NCI-H1092 (cell line): ENCODE measurements at regions not wholly inside any gene's neighbourhood (a gene's known extent, or its start where the extent isn't known, plus 50 kb on each side); places are given as distances from the start of the nearest gene placed in this dataset.
"Not testable (repeated sequence)": the region's sequence is repeated elsewhere in the genome, so short reads cannot be mapped to it uniquely, and the experiment has no call there.

Experiments
- DNase-seq: peaks from one replicate; lab custom pipeline; 2025; lab: John Stamatoyannopoulos, UW

DNA sequence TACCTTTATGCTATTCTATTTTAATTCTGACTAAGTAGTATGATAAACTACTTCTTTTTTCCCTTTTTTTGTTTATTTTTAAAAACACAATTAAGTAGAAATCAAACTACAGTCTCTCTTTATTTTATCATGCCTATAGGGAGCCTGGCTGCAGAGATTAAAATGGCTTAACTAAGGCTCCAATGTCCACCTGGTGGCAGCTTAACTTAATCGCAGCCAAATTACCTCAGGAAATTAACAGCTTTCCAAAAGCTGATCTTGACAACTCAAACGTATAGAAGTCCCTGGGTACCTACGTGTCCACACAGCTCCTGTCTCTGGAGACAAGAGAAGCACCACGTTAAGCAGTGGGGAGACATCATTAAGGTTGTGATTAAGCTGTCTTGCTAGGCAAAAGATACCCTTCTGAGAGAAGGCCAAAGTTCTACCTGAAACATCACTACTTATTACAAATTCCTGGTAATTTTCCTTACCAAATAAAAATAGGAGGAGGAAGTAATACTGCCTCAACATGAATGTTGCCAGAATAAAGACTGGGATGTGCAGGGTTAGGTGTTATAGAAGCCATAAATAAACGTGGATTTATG lies 63.2 kb upstream of the SNX19 start:
- DNase-seq: no peak

DNA sequence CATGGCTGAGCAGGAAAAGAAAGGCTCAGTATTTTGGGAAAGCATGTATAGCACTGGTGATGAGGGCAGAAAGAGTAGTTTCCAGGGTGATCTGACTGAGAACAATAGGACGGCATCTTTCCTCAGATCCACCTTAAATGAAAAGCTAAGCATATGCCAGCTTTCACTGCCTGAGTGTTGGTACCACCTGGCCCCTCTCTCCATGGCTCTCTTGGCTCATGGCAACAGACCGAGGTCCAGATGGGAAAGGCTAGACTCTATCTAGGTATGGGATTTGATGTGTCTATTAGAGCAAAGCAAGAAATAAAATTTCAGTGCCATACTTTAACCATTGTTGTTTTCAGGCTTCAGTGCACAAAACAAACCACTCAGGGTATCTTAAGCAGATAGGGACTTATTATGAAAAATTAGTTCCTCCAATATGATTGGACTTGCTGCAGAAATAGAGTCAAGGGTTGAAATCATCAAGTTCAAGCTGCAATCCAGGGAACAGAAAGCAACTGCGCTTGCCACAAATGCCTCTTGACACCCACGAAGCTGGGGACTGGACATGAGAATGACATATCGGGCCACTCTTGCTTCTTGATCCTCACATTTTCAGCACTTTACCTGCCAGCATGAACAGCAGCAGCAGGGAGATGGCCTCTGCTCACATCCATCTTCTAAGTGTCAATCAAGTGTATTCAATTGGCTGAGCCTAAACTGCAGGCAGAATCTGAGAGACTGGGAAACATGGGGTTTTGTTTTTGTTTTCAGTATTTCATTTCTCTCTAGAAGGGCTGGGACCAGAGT lies 64.0 kb upstream of the SNX19 start:
- no peak for DNase-seq

DNA sequence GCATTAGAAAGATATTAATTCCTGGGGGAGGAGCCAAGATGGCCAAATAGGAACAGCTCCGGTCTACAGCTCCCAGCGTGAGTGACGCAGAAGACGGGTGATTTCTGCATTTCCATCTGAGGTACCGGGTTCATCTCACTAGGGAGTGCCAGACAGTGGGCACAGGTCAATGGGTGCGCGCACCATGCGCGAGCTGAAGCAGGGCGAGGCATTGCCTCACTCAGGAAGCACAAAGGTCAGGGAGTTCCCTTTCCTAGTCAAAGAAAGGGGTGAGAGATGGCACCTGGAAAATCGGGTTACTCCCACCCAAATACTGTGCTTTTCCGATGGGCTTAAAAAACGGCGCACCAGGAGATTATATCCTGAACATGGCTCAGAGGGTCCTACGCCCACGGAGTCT lies 68.0 kb upstream of the SNX19 start:
- not testable (repeated sequence) for DNase-seq

DNA sequence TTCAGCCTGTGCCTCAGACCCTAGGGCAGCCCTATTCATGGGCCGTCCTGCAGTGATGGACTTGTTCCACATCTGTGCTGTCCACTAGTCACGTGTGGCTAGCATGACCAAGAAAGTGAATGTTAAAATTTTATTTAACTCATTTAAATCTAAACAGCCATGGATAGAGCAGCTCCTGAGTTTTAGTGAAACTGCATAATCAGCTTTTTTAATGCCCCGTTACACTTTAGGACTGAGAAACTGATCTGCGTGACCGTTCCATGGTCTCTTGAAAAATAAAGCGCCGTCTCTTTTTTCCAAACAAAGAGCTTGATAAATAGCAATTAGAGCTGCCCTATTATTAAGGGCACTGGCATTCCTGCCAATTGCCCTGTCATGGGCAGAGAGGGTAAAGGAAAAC lies 76.5 kb upstream of the SNX19 start:
- no peak for DNase-seq

DNA sequence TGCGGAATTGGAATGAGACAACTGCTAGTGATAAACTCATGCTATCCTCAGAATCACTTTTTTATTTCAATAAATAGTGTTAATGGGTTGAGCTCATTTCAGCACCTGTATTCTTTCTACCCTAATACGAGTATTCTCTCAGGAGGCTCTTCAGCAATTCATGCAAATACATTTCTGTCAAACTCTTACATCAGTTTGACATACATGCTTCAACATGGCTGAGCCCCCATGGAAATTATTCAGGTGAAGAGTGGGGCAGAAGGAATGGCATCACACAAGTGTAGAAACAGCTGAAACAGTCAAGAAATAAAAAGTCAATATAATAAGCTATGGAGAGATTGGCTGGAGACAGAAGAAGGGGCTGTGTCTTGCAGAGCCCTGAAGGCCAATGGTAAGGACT lies 77.8 kb upstream of the SNX19 start:
- DNase-seq: no peak

DNA sequence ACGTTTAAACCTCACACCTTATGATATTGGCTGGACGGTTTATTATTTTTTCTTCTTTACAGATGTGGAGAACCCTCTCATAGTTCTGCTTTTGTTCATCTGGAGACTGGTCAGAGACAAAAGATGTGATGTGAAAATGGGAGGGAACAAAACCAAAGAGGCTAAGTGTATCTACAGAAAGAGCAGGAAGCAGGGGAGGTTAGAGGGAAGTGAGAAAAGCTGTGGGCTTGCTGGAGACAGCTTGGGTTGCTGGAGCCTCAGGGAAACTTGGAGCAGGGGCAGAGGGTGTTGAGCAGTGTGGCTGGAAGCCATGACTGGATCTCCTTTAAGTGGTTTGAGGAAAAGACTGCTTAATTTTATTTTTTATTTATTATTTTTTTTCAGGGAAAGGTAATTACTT lies 79.0 kb upstream of the SNX19 start:
- DNase-seq: no peak

DNA sequence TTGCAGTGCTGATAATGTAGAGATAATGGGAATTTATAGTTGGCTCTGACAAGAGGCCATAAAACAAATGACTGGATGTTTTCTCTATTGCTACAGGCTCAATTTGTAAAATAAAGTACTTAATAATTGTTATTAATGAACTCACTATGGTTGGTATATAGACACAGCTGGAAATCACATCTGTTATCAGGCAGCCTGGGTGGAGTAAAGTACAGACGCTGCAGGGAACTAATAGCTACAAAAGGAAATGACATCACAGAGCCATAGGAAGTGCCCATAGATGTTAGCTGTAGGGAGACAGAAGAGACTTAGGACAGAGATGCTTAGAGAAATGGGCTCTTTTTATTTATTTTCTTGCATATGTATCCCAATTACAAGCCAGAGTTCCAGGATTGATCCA lies 81.0 kb upstream of the SNX19 start:
- no peak for DNase-seq

DNA sequence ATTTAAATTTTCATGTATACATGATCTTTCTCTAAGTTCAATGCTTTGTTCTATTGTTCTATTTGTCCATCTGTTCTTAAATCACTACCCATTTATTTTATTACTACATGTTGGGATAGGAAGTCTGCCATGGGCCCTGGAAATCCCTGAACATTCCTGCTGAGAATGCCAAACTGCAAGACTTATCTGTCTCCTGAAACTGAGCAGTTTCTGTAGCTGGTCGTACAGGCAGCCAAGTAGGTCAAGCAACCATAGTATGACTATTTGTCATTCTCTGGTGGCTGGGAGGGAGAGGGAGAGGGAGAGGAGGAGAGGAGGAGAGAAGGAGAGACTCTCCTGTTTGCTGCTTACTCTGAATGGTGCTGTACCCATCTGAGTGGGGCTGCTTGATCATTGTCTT lies 82.8 kb upstream of the SNX19 start:
- no peak for DNase-seq

DNA sequence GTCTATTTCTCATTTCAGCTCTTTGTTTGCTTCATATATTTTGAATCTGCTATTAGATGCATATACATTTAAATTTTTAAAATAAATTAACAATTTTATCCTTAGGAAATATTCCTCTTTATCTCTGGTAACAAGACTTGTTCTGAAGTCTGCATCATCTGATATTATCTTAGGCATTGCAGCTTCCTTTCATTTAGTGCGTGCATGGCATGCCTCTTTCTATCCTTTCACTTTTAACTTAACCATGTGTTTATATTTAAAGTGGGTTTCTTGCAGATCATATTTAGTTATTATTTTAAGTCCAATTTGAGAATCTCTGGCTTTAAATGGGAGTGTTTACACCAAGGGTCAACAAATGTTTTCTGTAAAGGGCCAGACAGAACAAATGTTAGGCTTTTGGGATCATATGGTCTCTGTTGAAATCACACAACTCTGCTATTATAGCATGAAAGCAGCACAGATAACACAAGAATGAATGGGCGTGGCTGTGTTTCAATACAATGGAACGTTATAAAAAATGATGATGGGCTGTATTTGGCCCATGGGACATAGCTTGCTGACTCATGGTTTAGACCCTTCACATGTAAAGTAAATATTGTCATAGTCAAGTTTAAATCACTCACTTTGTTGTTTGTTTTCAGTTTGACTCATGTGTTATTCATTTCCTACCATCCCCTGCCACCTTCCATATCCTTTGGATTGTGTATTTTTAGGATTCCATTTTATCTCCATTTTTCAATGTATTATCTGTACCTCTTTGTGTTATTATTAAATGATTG lies 83.9 kb upstream of the SNX19 start:
- DNase-seq: no peak

DNA sequence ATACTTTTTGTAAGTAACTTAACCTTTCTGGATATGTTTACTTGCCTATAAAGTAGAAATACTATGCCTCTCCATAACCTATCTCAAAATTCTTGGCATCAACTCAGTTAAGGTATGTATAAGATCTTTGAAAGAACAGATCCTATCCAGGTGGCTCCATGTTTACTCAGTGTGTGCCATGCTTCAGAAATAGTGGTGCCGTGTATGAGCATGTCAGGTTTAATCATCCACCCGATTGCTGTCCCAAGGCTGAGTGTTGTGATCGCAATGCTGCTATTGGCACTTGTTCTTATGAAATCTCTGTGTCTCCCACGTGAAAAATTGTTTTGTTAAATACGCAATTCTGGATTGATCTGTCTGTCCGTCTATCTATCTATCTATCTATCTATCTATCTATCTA lies 85.9 kb upstream of the SNX19 start:
- no peak for DNase-seq

DNA sequence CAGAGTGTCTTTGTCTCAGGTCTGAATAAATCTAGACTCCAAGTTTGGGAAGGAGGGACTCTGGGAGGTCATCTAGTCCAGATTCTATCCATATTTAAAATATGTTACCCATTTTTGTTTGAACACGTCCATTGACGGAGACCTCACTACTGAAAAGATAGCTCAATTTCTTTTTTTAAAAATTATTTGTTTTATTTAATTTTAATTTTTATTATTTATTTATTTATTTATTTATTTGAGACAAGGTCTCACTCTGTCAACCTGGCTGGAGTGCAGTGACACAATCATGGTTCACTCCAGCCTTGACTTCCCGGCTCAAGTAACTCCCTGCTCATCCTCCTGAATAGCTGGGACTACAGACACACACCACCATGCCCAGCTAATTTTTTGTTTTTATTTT lies 89.5 kb upstream of the SNX19 start:
- DNase-seq: no peak

DNA sequence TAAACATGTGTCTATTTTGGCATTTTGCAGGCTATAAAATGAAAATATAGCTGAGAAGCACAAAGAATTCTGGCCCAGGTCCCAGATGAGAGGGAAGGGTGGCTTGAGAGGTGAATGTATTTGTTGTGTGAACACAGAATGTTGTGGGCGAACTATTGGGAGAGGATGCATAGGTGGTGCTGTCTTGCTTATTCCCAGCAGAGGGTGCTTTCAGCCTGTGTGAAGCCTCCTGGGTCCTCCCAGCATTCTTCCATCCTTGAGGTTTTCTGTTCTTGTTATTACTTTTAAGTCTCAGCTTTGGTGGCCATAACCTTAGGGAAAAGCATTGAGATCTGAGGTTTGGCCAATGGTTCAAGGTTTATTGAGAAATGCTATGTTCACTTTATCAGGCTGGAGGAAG lies 108.7 kb upstream of the SNX19 start:
- DNase-seq: no peak

DNA sequence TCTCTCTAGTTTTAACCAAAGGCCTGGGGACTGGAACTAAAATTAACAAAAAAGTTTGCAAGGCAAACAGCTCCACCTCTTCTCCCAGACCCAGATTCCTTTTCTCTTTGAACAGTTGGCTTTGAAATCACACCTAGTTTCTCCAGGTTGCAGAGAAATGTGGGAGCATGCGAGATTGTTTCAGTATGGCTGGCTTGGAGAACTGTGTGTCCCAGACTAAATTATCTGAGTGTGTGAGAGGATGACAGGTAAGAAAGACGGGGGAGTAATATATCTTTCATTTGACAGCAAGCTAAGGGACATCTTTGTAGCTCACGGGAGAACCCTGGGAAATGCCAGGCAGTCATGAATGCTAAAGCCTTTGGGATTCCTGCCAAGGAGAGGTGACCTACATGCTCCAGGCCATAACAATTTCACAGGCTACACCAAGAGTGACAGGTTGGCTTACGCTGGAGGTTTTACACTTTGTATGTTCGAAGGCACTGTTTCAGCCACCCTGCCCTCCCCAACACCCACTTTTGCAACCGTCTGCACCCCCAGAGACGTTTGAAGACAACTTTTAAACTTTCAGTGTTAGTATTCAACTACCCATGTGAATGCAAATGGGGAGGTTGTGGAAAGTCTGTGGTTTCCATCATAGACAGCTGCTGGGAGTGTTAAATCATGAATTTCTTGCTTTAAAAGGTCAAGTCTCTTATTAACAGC lies 109.3 kb upstream of the SNX19 start:
- DNase-seq: no peak

DNA sequence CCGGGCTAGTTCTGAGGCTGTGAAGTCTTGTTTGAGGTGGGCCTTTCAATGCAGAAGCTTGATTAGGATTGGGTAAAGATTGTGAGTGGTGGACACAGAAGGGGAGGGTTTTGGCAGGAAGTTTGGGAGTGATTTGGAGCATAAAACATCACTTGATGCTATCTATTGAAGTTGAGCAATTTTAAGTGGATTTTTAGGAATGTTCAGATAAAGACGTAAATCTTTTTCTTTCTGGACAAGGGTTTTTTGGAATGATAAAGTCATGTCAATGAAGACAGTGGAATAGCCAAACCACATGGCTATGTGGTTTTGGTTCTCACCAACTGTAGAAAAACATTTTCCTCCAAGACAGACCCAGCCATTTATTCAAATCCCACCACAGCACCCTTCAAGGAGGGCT lies 111.2 kb upstream of the SNX19 start:
- DNase-seq: no peak

DNA sequence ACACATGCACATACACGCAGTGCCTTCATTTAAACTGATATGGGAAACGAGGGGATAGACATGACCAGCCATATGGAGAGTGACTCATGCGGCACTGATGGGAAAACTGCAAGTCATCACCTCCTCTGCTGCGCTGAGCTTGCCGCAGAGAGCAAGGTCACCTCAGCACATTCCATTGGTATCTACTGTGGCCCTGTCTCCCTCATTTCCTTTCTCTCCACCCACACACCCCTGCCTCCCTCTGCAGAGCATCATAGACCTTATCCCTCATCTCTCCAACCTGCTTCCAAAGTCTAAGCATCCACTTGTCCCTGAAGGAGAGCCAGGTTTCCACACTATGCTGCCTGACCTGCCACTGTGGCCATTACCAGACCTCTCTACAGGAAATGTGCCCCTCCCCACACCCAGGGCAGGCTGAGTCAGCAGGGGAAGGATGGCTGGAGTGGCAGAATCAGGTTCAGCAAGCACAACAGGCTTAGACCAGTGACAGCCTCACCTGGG lies 116.9 kb upstream of the SNX19 start:
- DNase-seq: no peak

DNA sequence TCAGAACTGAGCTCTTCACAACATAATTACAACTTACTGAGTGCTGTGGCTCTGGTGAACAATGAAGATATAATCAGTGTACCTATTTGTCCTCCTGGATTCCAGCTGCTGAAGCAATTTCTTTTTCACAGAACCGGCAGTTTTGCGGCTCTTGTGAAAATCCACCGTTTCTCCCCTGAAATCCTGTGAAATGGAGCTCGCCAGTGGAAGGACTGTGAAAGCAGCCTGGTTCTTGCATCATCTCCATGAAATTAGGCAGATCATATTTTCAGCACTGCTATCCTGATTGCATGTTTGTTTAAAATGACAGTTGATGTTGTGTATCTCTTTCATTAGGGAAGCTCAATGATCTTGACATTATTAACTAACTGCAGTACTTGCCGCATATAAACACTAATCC lies 120.2 kb upstream of the SNX19 start:
- DNase-seq: no peak

DNA sequence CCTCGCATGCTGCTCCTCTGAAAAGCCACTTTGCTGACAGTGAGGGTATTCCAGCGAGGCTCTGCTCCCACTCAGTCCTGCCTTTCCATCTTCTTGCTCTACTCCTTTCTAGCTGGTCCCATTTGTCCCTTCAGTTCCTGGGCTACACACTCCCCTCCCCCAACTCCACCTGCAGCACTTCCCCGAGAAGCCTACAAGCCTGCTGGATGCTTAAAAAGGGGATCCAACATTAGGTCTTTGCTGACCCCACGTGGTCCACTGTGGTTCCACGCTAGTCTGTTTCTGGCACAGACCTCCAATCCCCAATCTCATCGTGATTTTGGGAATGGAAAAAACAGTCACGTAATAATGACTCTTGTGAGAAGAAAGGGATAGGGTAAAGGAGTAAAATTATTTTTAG lies 121.6 kb upstream of the SNX19 start:
- DNase-seq: no peak

DNA sequence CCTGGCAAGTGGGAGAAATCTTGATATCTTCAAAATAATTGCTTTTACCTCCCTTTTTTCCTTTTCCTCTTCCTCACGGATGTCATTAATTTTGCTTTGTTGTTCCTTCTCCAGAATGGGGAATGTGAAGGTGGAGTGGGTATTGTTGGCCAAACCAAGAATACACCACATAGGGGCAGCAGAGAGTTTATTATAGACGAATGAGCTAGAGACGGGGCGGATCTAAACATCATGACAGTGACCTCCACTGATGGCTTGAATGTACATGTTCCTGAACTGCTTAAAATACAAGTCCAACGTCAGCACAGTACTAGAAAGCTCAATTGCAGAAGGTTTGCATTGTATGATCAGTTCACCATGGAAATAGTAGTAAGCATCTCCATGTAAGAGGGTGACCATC lies 122.3 kb upstream of the SNX19 start:
- no peak for DNase-seq

DNA sequence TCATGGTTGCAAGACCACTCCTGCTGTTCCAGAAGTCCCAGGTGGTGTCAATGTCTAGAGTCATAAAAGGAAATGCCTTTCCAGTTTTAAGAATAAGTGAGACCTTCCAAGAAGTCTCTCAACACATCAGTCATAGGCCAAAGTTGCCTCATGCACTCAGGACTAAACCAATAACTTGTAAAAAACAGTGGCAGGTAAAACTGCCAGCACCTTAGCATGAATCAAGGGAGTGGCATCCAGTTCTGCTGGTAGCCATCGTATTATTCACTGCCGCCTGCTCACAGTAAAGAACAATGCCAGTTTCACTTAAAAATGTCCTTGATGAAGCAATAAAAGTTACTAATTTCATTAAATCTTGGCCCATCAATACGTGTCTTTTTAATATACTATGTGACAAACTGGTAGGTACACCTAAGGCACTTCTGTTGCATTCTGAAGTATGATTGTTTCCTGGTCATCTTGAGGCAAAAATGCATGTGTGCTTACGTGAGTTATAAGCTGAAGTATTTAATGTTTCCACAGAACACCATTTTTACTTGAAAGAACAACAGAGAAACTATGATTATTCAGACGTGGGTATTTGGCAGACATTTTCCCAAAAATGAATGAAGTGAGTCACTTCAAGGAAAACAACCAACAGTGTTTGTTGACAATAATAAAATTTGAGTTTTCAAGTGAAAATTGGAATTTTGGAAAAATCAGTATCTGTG lies 125.2 kb upstream of the SNX19 start:
- DNase-seq: no peak

DNA sequence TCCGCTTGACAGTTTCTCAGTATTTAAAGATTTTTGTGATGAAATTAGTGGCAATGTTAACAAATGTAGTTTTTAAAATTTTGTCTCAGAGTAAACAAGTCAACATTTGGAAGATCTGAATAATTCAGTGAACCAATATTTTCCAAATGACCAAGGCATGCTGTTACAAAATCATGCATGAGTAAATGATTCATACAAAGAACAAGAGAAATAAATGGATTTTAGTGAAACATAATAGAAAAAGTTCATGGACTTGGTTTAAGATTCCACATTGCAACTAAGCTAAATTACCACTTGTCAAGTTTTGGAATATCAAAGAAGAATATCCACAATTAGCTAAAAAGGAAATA lies 125.7 kb upstream of the SNX19 start:
- DNase-seq: no peak

DNA sequence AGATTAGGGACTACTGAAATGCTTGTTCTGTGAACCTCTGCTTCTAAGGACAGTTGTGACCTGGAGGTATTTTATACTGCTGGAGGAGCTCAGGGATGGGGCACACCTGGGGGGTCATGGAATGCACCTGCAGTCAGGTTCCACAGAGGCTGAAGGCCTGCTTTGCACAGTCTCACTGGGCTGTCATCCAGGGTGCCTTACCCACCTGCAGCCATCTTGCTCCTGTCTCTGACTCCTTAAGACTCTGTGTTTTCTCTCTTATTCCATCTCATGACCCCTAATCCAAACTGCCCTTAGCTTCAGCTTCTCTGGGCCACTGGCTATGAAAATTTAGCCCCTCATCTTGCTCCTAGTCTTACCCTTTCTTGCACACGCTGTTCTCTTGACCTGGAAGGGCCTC lies 127.0 kb upstream of the SNX19 start:
- no peak for DNase-seq

DNA sequence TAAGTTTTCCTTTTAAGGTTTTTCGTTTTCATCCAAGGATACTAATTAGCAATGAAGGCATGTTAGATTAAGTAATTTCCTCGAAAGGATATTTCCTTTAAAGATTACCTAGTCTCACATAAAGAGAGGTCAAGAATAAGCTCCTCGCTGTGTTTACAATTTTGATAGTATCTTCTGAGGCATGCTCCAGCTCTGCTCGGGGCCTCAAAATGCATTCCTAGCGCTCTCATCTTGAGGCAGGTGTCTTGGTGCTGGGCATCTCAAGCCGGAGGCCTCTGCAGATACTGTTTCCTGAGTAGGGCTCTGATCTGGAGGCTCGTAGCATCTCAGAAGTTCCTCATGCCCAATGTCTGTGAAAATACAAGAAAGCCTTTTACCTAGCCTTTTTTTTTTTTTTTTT lies 128.6 kb upstream of the SNX19 start:
- no peak for DNase-seq
